GM21360 (cell line): ENCODE measurements at regions not wholly inside any gene's neighbourhood (a gene's known extent, or its start where the extent isn't known, plus 50 kb on each side); places are given as distances from the start of the nearest gene placed in this dataset.

Experiments used
- ATAC-seq: cut with Tn5 transposase; IDR thresholded peaks from one replicate; pipeline ENCODE4 v1.9.1; 2021; ENCODE audit warnings: mild to moderate bottlenecking, moderate library complexity; ENCODE audit not compliant: unreplicated experiment

GRCh38 chr11:92276773-92277172 is 52.2 kb downstream of the FAT3 start:
- ATAC-seq, result no peak

GRCh38 chr11:92277871-92278270 is 53.3 kb downstream of the FAT3 start:
- ATAC-seq, result no peak

- ATAC-seq, result no peak
Measured at GRCh38 chr11:92278791-92279433, 54.3 kb downstream of the FAT3 start.

GRCh38 chr11:92284107-92284506 is 59.5 kb downstream of the FAT3 start:
- ATAC-seq, result no peak

GRCh38 chr11:92284558-92284957 is 59.9 kb downstream of the FAT3 start:
- no peak for ATAC-seq

- ATAC-seq, result no peak
Measured at GRCh38 chr11:92285776-92286175, 61.2 kb downstream of the FAT3 start.

GRCh38 chr11:92286709-92287108 is 62.1 kb downstream of the FAT3 start:
- ATAC-seq, result no peak

- no peak for ATAC-seq
Measured at GRCh38 chr11:92295175-92296137, 70.8 kb downstream of the FAT3 start.

- ATAC-seq, result no peak
Measured at GRCh38 chr11:92296138-92296515, 71.5 kb downstream of the FAT3 start.

- no peak for ATAC-seq
Measured at GRCh38 chr11:92297567-92298553, 73.2 kb downstream of the FAT3 start.

- ATAC-seq, result no peak
Measured at GRCh38 chr11:92300876-92301275, 76.3 kb downstream of the FAT3 start.

- ATAC-seq, result no peak
Measured at GRCh38 chr11:92302770-92303169, 78.2 kb downstream of the FAT3 start.

GRCh38 chr11:92304271-92304670 is 79.7 kb downstream of the FAT3 start:
- ATAC-seq, result no peak

GRCh38 chr11:92306966-92307510 is 82.4 kb downstream of the FAT3 start:
- no peak for ATAC-seq

- ATAC-seq, result no peak
Measured at GRCh38 chr11:92308366-92308765, 83.7 kb downstream of the FAT3 start.

- ATAC-seq, result no peak
Measured at GRCh38 chr11:92311616-92312449, 87.2 kb downstream of the FAT3 start.

- ATAC-seq, result no peak
Measured at GRCh38 chr11:92313784-92314183, 89.2 kb downstream of the FAT3 start.

- no peak for ATAC-seq
Measured at GRCh38 chr11:92314499-92314898, 89.9 kb downstream of the FAT3 start.

GRCh38 chr11:92316106-92316809 is 91.6 kb downstream of the FAT3 start:
- no peak for ATAC-seq
